Psoas muscle (tissue), 7 donors: ENCODE measurements at regions not wholly inside any gene's neighbourhood (a gene's known extent, or its start where the extent isn't known, plus 50 kb on each side); places are given as distances from the start of the nearest gene placed in this dataset.
"Not testable (repeated sequence)": the region's sequence is repeated elsewhere in the genome, so short reads cannot be mapped to it uniquely, and the experiment has no call there.

Experiments
- ATAC-seq, 4 donors: fragments of 200-7000 bp; cut with Tn5 transposase; one replicate each; pipeline ENCODE4 v1.9.1; 2020; ENCODE audit warnings: moderate library complexity in 3 of 4, mild to moderate bottlenecking in 2 of 4
- DNase-seq, 2 donors: peaks; one replicate each; pipeline ENCODE4 v3.0.0-alpha.2; 2020
- H3K27ac ChIP-seq: fragments of 200-600 bp; one replicate; pipeline ENCODE4 v1.8.0; 2022
- H3K27me3 ChIP-seq, 3 donors: fragments of 200-600 bp in 1 of 3; one replicate each; pipeline versions ENCODE4 v1.6.1 to v1.8.0; 2013 to 2022; ENCODE audit warnings: low read length in 2 of 3, mild to moderate bottlenecking in 2 of 3, moderate library complexity in 1 of 3; ENCODE audit not compliant: insufficient read depth in 3 of 3
- H3K36me3 ChIP-seq, 2 donors: fragments of 200-600 bp in 1 of 2; one replicate each; pipeline versions ENCODE4 v1.6.1 to v1.8.0; 2013 to 2022; ENCODE audit warnings: low read depth in 1 of 2, mild to moderate bottlenecking in 1 of 2, moderate library complexity in 1 of 2; ENCODE audit not compliant: insufficient read depth in 1 of 2
- H3K4me1 ChIP-seq: fragments of 200-600 bp; one replicate; pipeline ENCODE4 v1.8.0; 2022
- H3K4me3 ChIP-seq: fragments of 200-600 bp; one replicate; pipeline ENCODE4 v1.8.0; 2022; ENCODE audit warnings: mild to moderate bottlenecking
- H3K9me3 ChIP-seq: fragments of 200-600 bp; one replicate; pipeline ENCODE4 v1.8.0; 2022
- CTCF ChIP-seq: fragments of 200-600 bp; IDR thresholded peaks from one replicate; pipeline ENCODE4 v1.8.0; 2022; ENCODE audit warnings: antibody characterized with exemption
- WGBS, 3 donors: extraction: QIAGEN DNeasy Blood & Tissue Kit; methylation state at CpG; one replicate each; pipeline versions ENCODE4 v1.1.6 to v1.1.7; 2013; 5-methylcytosine and 5-hydroxymethylcytosine counted together
- intact Hi-C, 2 donors: fragments of 100-400 bp; cut with DNase I; formaldehyde crosslinking; loops; one replicate each; pipeline versions ENCODE4 v1.11.0 to v1.14.2; 2022
- donor health status: healthy with polysubstance abuse.
- donor health status: DM: no; HTN: no; CAD: no; lungs with moderate emphysema.
- donor health status: Bipolar disorder and iron deficiency.
- donor health status: healthy.
- donor health status: DM: yes; HTN: yes; CAD: no.
- donor health status: DM: no; HTN: no; CAD: no.
- donor health status: DM: yes; HTN: yes; CAD: no.

GRCh38 chr7:131151034-131151433 is 176.6 kb upstream of the MKLN1 start:
- Histone ChIP-seq H3K4me3 (no peak overlapping the region), H3K9me3 (no peaks in the 10 kb centered on the region), H3K27ac (peak overlapping the region; percentile 5), H3K4me1 (peaks cover 28% of the 10 kb centered on the region), H3K36me3 (no peaks in the 10 kb centered on the region), H3K27me3 (no peaks in the 10 kb centered on the region)
- 55 to 83% (median 58%) methylated on average over 3 of the region's 3 CpGs for WGBS, 3 donors
- intact Hi-C loops: no loop called here
- ATAC-seq: no peak
- DNase-seq: no peak
- no peak for TF ChIP-seq CTCF

GRCh38 chr7:131152766-131153165 is 174.9 kb upstream of the MKLN1 start:
- intact Hi-C loops: no loop called here
- Histone ChIP-seq H3K27me3 (no peaks in the 10 kb centered on the region), H3K27ac (no peak overlapping the region), H3K4me1 (peaks cover 28% of the 10 kb centered on the region), H3K9me3 (no peaks in the 10 kb centered on the region), H3K4me3 (no peak overlapping the region), H3K36me3 (no peaks in the 10 kb centered on the region)
- ATAC-seq: no peak
- TF ChIP-seq CTCF: no peak
- no peak for DNase-seq

- Histone ChIP-seq H3K9me3 (no peaks in the 10 kb centered on the region), H3K27ac (no peak overlapping the region), H3K36me3 (no peaks in the 10 kb centered on the region), H3K4me1 (peaks cover 21% of the 10 kb centered on the region), H3K4me3 (no peak overlapping the region), H3K27me3 (no peaks in the 10 kb centered on the region)
- TF ChIP-seq CTCF: no peak
- ATAC-seq (no peak), DNase-seq (no peak)
- intact Hi-C loops: no loop called here
These were observed 173.3 kb upstream of the MKLN1 start for GRCh38 chr7:131154380-131154779.

GRCh38 chr7:131157530-131158243 is 170.0 kb upstream of the MKLN1 start:
- H3K27ac ChIP-seq: peak overlapping the region; percentile 68
- no peak for TF ChIP-seq CTCF
- peaks cover 8% of the 10 kb centered on the region for H3K4me1 ChIP-seq
- H3K36me3 ChIP-seq: no peaks in the 10 kb centered on the region
- H3K27me3 ChIP-seq: no peaks in the 10 kb centered on the region
- 32 to 50% (median 35%) methylated on average over 14 of the region's 14 CpGs for WGBS, 3 donors
- H3K4me3 ChIP-seq: peak overlapping the region; percentile 31
- peak; percentile 64 to 80 for DNase-seq
- peak; percentile 75 to 94 (median 91) for ATAC-seq
- intact Hi-C loops: no loop called here
- H3K9me3 ChIP-seq: no peaks in the 10 kb centered on the region

GRCh38 chr7:131158244-131158636 is 169.4 kb upstream of the MKLN1 start:
- H3K4me3 ChIP-seq, H3K4me1 ChIP-seq, H3K27me3 ChIP-seq, intact Hi-C loops, H3K36me3 ChIP-seq, H3K9me3 ChIP-seq, DNase-seq: not testable (repeated sequence)
- peak in 3 of 4 donors; percentile 26 to 54 (median 29) for ATAC-seq
- peak overlapping the region; percentile 68 for H3K27ac ChIP-seq
- 68 to 91% (median 84%) methylated on average over 2 of the region's 2 CpGs for WGBS, 3 donors
